Astrocyte of the cerebellum (primary cell): ENCODE measurements at regions not wholly inside any gene's neighbourhood (a gene's known extent, or its start where the extent isn't known, plus 50 kb on each side); places are given as distances from the start of the nearest gene placed in this dataset.

Experiments
- DNase-seq: peaks from one replicate; pipeline ENCODE4 v3.0.0-alpha.2; 2011; ENCODE audit warnings: low read depth
- H3K4me3 ChIP-seq: 2 replicates; pipeline ENCODE4 v1.5.1; 2011; ENCODE audit warnings: mild to moderate bottlenecking, low read depth, low read length, moderate library complexity
- CTCF ChIP-seq: IDR thresholded peaks from 2 replicates; pipeline ENCODE4 v1.5.1; 2012; ENCODE audit warnings: low read length, low read depth, moderate library complexity, mild to moderate bottlenecking; ENCODE audit errors: missing control alignments
- in situ Hi-C: cut with HindIII; loops from 2 replicates; pipeline ENCODE4 v1.10.0; 2017; ENCODE audit warnings: low sequenced_read_pairs

- H3K4me3 ChIP-seq: no peak overlapping the region
- DNase-seq: no peak
- in situ Hi-C loops: no loop called here
- TF ChIP-seq CTCF: no peak
These were observed 138.0 kb upstream of the EFNA5 start for GRCh38 chr5:107808671-107809137.

DNA sequence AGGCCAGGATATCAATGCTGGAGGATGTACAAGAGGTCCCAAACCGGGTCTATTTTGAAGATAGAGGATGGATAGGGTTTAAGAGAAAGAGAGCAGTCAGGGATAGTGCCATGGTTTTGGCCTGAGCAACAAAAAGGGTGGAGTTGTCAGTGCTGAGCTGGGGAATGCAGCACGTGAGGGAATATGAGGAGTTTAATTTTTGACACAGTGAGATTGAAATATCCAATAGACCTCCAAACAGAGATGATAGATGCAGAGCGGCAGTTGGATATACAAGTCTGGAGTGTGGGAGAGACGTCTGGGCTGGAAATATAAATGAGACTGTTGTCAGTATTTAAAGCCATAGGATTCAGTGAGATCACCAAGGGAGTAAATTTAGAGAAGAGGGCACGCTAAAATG is 136.7 kb upstream of the EFNA5 start:
- in situ Hi-C loops: no loop called here
- TF ChIP-seq CTCF: no peak
- no peak for DNase-seq
- H3K4me3 ChIP-seq: no peak overlapping the region

DNA sequence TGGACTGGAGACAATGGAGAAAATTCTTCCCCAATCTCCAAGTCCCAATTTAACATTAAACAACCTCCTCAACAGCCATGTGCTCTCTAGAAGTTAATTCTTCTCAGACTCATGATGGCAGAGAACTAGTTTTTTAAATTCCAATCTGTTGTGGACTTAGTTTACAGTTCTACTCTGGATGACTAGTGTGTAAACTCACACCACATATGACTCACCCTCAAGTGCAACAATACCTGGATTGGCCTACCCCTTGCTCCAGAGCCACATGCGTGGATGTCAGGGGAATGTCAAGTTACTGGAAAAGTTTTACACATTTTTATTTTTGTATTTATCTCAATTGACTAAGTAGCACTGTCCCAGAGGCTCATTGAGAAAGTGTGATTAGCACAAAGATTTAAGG is 136.0 kb upstream of the EFNA5 start:
- peak; percentile 59 for DNase-seq
- no peak for TF ChIP-seq CTCF
- no peak overlapping the region for H3K4me3 ChIP-seq
- in situ Hi-C loops: no loop called here

GRCh38 chr5:107806271-107806670 is 135.5 kb upstream of the EFNA5 start:
- TF ChIP-seq CTCF: no peak
- no peak overlapping the region for H3K4me3 ChIP-seq
- DNase-seq: no peak
- in situ Hi-C loops: no loop called here

- no peak overlapping the region for H3K4me3 ChIP-seq
- TF ChIP-seq CTCF: no peak
- DNase-seq: no peak
- in situ Hi-C loops: no loop called here
These were observed 135.1 kb upstream of the EFNA5 start for GRCh38 chr5:107805824-107806223.

DNA sequence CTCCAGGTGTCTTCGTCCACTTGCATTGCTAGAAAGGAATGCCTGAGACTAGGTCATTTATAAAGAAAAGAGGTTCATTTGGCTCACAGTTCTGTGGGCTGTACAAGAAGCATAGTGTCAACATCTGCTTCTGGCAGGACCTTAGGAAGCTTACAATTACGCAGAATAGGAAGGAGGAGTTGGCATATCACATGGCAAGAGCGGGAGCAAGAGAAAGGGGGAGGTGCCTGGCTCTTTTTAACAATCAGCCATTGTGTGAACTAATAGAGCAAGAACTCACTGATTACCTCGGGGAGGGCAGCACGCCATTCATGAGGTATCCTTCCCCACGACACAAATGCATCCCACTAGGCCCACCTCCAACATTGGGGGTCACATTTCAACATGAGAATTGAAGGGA is 134.4 kb upstream of the EFNA5 start:
- DNase-seq: no peak
- TF ChIP-seq CTCF: no peak
- in situ Hi-C loops: no loop called here
- no peak overlapping the region for H3K4me3 ChIP-seq

DNA sequence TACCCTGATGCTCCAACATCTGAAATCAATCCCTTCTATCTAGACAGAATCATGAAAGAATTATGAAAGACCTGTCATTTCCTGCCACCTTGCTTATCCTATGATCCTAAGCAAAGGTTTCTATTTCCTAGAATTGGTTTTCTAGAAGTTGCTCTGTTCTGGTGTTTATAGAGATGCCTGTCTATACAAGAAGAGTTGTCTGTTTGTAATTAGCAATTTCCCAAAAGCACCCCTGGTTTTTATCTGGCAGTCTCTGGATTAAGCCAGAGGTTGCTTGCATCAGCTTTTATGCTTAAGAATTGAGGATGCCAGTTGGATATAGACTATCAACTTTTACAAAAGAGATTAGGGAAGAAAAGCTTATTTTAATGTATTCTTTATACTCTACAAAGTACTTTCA is 133.0 kb upstream of the EFNA5 start:
- in situ Hi-C loops: no loop called here
- TF ChIP-seq CTCF: no peak
- no peak for DNase-seq
- no peak overlapping the region for H3K4me3 ChIP-seq
